Astrocyte (in vitro differentiated cells and primary cell): ENCODE measurements at regions not wholly inside any gene's neighbourhood (a gene's known extent, or its start where the extent isn't known, plus 50 kb on each side); places are given as distances from the start of the nearest gene placed in this dataset.

Source experiments
- EZH2 ChIP-seq: IDR thresholded peaks from 2 replicates; pipeline ENCODE4 v1.6.1; 2012; ENCODE audit warnings: mild to moderate bottlenecking, low read length, inconsistent platforms; ENCODE audit not compliant: insufficient read depth
- TF ChIP-seq, protein P1 (sequence below): IDR thresholded peaks from 2 replicates; pipeline ENCODE4 v1.5.1; 2011; ENCODE audit warnings: low read depth, mild to moderate bottlenecking, inconsistent platforms, low read length, moderate library complexity; ENCODE audit not compliant: insufficient read depth

DNA sequence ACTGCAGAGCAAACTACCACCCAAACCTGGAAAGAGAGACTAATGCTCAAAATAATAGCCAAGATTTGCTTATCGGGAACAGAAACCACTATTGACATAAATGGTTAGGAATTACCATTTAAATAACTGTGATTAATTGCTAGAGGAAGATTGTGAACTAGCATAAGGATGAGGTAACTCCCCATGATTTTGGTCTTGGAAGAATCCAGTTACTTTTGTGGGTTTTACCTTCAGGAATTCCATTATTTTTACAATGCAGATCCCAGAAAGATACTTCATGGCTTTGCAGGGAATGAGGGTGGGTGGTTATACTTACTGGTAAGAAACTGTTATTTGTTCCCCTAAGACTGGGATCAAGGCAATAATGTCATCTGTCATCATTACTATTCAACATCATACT is 652.9 kb upstream of the FLRT2 start:
- TF ChIP-seq, protein P1, sequence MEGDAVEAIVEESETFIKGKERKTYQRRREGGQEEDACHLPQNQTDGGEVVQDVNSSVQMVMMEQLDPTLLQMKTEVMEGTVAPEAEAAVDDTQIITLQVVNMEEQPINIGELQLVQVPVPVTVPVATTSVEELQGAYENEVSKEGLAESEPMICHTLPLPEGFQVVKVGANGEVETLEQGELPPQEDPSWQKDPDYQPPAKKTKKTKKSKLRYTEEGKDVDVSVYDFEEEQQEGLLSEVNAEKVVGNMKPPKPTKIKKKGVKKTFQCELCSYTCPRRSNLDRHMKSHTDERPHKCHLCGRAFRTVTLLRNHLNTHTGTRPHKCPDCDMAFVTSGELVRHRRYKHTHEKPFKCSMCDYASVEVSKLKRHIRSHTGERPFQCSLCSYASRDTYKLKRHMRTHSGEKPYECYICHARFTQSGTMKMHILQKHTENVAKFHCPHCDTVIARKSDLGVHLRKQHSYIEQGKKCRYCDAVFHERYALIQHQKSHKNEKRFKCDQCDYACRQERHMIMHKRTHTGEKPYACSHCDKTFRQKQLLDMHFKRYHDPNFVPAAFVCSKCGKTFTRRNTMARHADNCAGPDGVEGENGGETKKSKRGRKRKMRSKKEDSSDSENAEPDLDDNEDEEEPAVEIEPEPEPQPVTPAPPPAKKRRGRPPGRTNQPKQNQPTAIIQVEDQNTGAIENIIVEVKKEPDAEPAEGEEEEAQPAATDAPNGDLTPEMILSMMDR: no peak
- no peak for TF ChIP-seq EZH2
